ENCODE measurements at regions not wholly inside any gene's neighbourhood (a gene's known extent, or its start where the extent isn't known, plus 50 kb on each side); places are given as distances from the start of the nearest gene placed in this dataset.

DNA sequence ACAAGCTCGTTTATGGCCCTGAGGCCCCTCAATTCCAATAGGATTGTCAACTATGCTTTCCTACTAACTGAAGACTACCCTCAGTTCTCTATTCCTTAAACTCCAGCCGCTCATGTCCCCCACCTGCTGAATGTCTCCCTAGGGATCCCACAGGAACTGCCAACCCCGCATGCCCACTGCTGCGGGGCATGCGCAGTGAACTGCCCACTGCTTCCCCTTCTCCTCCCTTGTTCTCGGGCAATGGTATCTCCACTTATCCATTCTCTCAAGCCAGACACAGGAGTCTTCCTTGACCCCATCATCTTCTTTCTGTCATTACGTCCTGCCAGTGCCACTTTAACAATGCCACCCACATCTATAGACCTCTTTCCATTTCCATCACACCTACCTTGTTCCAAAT is 90.0 kb downstream of the FGF18 start:
- ATAC-seq, result no peak

DNA sequence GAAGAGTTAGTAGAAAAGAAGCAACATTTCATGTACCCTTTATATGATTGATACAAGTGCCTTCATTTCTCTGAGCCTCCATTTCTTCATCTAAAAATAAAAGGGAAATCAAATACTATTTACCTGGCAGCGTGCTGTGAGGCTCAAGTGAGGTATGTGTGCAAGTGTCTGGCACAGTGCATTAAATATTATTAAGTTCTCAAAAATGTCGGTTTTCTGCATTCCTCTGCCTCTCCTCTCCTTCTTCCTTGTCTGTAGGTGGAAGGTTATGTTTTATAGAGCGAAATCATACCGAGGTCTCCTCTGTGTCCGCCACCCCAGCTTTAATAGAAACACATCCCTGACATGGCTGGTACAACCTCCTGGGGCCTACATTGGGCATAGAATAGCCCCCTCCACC is 93.0 kb downstream of the FGF18 start:
- ATAC-seq, result no peak

DNA sequence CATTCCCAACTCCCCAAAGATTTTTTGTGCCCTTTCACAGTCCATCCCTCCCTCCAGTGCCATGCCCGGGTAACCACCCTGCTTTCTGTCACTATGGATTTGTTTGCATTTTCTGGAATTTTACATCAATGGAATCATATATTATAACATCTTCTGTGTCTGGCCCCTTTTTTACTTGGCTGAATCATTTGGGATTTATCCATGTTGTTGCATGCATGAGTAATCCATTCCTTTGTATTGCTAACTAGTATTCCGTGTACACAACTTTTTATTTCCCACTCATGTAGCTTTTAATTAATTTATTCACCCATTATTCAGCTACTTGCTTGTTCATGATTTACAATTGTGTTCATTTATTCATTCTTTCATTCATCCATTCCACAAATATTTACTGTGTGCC is 94.1 kb downstream of the FGF18 start:
- ATAC-seq, result no peak

DNA sequence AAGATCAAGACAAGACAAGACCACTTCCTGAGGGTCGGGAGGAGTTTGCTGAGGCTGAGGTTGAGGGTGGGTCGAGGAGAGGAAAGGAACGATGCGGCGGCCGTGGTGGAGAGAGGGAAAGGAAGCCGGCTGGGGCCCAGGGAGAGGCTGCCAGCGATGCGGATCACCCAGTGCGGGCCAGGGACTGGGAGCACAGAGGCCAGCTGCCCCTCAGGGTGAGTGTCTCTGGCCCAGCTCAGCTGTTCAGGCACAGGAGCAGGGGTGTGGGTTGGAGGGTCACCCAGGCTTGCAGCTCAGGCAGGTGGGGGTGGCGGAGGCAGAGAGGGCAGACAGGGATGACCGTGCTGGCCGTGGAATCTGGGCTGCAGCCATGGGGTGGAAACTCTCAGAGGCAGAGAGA is 99.5 kb downstream of the FGF18 start:
- ATAC-seq, result no peak

DNA sequence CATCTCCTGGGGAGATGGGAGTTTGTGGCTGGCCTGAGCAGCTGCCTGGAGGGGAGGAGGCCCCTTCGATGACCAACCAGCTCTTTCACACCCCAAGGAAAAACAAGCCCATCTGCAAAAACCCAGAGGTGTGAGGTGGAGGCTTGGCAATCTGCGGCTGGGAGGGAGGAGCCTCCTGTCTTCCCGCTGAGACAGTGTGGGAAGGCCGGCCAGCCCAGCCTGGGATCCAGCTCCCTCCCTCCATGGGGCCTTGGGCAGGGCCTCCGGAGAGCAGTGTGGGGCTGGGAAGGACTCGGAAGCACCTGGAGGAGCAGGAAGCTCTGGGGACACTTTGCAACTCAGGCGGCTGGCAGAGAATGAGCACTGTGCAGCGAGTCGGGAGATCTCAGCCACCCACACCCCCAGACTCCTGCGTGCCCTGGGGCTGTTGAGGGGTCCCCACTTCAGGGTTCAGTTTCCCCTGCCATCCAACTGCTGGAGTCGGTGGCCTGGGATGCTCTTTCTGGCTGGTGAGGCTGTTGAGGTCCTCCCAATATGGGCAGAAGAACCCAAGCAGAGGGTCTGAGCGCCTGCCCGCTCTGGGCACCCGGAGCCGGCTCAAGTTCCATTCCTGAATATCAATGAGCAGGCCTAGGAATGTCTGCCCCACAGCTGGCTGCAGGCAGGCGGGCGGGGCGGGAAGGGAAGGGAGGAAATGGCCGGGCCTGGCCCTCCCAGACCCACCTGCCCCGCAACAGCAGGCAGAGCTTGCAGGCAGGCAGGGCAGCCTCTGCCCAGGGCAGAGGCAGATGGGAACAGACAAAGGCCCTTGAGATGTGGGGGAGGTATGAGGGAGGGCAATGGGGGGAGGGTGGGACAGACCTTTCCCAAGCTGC is 101.1 kb downstream of the FGF18 start:
- ATAC-seq, result no peak

DNA sequence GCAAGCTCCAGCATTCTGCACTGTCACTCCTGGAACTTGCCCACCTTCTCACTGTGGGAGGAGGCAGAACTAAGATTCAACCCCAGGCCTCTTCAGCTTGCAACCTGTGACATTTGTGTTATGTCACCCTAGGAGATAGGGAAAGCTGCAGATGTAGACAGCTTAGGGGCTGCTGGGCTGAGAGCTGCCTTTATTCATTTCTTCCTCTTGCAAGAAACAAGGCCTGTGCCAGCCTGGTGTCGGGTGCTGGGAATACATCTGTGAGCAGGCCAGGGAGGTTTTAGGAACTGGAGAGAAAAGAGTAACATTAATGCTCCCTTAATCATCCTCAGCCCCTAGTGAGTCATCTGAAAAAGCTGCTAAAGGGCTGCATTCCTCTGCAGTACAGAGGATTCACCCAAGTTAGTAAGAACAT is 101.8 kb downstream of the FGF18 start:
- no peak for ATAC-seq

DNA sequence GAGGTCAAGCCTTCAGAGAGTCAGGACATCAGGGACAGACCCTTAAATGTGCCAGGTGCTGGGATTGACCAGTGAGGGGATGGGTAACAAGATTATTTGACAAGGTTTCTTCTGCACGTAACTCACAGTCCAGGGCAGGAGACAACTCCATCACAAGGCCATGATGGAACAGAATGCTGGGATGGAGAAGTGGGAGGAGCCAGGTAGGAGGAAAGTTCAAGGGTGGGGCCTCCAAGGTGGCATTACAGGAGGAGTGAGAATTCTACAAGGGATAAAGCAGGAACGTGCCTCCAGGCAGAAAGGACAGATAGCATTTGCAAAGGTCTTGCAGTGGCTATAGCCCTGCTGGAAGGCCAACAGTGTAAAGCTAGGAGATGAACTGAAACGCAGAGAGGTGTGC is 102.2 kb downstream of the FGF18 start:
- no peak for ATAC-seq

DNA sequence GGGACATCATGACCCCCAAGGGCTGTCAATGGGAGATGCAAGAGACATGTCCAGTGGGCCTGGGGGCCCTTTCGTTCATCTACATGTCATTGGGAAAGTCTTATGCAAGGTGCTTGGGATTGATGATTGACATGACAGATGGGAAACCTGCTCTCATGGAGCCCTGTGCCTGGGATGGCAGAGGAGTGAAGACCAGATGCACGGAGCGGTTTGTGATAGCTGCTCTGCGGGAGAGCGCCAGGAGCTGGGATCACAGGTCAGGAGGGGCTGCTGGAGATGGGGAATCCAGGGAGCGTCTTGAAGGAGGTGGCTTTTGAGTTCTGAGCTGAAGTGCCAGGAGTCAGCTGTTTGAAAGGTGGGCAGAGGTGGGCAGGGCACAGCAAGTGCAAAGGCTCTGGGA is 104.3 kb downstream of the FGF18 start:
- no peak for ATAC-seq

DNA sequence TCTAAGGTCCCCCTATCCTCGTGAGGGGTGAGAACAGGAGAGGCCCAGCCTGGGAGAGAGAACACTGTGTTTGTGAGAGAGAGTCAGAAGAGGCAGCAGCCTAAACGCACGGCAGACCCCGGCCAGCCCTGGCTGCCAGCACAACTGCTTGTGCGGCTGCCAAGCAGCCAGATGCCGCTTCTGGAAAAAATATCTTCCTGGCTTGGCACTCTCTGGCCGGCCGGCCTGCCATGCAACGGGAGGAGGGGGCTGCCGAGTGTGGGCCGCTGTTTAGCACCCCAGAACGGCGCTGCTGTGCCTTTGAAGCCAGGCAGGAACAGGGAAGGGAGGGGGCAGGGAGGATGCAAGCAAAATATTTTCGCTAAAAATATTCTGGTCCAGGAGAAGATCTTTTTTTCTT is 105.0 kb downstream of the FGF18 start:
- no peak for ATAC-seq

DNA sequence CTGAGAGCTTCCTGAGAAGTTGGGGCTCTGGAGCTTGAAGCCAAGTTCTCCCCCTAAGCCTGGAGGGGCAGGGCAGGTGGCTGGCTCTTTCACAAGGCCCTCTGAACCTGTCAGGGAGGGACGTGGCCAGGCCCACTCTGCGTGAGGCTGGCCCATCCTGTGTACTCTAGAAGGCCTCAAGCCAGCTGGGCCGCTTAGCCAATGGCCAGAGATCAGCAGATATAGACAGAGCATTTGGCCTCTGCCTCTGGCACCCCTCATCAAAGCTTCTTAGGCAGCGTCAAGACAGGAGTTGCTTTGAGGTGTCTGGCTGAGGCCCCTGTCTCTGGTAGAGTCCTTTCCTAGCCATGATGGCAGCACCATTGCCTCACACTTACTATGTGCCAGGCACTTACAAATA is 105.6 kb downstream of the FGF18 start:
- no peak for ATAC-seq

DNA sequence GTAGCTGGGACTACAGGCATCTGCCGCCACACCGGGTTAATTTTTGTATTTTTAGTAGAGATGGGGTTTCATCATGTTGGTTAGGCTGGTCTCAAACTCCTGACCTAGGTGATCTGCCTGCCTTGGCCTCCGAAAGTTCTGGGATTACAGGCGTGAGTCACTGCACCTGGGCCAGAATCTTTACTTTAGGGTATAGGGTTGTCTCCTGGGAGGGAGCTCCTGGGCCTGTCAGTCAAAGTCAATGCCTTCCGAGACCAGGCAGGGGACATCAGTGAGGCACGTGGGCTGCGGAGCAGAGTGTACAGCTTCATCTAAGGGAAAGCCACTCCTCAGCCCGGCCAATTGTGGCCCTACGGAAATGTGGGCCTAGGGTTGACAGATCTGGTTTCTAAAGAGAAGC is 108.6 kb downstream of the FGF18 start:
- ATAC-seq, result no peak

DNA sequence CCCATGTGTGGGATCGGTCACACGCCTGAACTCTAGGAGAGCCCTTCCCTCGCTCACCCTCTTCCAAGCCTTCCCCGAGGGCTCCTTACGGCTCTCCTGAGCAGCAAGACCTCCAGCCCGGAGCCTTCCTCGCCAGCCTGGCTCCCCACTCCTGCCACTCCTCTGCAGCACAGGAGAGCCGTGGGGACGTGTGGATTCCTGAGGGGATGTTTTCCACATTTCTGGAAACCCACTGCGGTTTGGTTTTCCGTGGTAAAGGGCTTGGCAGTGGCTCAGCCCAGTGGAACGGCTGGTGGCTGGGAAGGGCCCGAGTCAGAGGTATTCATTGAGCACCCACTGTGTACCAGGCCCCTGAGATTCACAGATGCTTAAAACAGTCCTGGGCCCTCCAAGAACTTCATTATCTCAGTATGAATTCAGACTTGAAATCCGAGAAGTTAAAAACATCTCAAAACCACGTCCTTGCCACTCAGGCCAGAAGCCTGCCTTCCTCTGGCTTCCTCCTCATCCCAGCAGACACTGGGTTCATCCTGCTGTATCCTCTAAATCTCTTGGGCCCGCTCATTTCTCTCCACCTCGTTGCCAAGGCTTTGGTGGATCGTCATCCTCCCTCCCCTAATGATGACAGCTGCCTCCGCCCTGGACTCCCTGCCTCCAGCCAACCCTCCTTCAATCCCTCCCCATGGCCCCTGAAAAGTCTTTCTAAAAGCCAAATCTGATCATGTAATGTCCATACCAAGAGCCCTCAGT is 109.6 kb downstream of the FGF18 start:
- ATAC-seq, result no peak

DNA sequence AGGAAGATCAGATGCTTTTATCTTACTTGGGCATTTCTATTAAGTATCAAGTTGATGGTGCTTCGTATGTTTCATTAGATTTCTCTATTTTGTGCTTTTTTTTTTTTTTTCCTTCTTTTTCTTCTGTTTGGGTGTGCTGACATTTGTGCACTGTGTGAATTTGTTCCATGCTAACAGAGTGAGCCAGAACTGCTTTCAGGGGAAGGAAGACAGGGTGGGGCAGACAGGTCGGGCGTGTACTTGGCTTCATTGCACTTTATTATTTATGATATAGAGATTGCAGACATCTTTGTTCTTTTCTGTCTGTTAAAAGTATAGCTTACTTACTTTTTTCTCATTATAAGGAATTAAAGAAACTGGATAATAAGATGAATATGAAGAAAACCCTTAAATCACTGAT is 112.2 kb downstream of the FGF18 start:
- no peak for ATAC-seq

DNA sequence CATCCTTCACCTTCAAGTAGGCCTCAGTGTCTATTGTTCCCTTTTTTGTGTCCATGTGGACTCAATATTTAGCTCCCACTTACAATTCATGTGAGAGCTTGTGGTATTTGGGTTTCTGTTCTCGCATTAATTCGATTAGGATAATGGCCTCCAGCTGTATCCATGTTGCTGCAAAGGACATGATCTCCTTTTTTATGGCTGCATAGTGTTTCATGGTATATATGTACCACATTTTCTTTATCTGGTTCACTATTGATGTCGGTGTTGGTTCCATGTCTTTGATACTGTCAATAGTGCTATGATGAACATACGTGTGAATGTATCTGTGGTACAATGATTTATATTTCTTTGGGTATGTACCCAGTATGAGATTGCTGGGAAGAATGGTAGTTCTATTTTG is 113.7 kb downstream of the FGF18 start:
- no peak for ATAC-seq

DNA sequence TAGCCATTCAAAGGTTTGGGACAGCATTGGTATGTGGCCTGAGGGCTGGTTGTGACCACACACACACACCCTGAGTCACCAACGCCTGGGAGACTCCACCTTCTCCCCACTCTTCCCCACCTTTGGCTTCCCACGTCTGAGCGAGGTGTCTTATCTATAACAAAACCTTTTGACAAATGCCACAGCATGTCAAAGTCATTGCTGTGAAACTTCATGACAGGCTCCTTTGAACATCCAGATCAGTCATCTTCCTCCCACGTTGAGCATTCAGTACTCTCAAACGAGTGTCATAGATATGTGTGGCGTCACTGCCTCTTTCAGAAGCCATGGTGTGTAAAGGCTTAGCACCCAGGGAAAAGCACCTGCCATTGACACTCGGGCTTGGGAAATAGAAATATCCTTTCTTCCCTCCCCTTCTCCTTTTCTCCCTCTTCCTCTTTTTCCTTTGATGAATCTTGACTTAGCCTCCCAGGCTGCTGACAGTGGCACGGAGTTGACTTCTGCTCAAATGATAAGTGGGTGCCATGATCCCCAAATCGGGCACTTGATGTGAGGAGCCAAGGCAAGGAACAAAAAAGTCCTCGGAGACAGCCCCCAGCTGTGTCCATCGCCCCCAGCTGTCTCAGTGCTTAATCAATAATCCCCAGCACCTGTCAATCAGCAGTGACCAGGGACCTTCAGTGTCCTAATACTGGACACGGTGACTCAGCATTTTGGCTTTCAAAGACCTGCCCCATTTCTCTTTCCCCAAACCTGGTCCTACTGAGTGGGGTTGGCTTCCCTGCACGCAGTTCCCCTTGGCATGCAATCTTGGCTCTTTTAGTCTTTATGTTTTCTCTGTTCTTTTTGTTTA is 114.8 kb downstream of the FGF18 start:
- ATAC-seq, result no peak

DNA sequence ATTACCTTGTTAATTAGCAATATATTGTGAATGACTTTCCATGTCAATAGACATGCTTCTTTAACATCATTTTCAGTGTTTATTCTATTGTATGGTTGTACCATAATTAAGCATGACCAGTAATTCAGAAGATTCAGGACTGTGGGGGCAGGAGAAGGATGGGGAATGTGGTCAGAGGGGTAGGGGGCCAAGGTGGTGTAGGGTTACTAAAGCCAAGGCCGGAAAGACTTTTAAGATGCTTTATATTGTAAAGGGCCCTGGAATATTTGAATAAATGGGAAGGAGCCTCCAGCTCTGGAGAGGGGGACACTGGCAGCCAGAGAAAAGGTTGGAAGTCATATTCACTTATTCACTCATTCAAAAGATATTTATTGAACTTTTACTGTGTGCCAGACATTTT is 115.7 kb downstream of the FGF18 start:
- ATAC-seq, result no peak

DNA sequence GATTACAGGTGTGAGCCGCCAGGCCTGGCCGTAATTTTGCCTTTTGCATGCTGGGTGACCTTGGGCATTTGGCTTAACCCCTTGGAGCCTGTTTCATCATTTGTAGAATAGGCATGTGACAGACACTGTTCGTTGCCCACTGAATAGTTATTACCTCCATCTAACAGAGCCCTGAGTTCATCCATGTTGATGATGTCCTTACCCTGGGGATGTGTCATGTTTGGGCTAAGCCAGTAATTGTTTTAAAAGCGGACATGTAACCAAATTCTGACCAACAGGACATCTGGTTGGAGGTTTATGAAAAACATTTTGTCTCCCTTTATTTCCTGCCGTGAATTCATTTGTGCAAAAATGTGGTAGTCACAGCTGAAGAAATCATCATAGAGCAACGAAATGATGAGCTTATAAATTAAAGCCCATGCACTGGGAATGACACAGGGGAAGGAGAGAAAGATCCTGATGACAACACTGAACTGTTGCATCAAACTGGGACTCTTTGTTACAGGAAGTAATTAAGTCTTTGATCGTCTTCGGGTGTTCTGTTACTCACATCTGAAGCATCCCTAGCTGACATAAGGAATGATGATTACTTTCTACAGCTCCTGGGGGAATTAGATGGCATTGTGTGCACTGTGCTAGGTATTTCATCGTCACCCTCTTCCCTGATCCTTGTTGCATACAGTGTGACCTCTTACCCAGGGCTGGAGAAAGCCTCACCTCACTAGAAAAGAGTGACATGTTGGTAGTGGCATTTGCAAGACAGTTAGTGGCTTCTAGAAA is 117.8 kb downstream of the FGF18 start:
- no peak for ATAC-seq

DNA sequence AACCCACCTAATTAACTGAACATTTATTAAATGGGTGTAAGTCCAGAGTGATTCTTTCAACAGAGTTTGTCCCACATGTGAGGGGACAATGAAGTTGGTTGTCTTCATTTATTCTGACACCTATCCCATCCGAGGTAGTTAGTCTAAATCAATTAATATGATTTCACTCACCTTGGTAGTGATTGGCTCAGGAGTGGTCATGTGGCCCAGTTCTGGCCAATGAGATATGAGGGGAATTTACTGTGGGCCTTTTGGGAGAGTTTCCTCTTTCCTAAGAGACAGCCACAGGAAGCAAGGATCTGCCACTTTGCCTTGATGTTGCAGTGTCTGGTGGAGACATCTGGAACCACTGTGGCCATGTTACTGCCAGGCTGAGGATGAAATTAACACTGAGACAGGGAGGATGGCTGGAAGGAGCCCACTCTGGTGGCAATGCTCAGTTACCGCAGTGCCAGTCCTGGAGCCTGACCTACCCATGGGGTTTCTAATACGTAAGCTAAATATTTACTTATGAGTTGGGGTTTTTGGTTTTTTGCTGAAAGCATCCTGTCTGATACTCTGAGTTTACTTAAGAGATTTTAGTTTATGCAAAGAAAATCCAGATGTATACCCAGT is 118.6 kb downstream of the FGF18 start:
- ATAC-seq, result no peak

DNA sequence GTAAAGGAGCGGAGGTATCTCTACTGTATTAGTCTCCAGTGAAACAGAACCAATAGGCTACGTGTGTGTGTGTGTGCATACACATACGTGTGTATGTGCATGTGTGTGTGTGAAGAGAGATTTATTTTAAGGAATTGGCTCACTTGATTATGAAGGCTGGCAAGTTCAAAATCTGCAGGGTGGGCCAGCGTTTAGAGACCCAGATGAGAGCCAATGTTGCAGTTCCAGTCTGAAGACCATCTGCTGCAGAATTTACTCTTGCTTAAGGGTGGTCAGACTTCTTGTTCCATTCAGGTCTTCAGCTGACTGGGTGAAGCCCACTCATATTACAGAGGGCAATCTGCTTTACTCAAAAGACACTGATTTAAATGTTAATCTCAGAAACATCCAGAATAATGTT is 119.2 kb downstream of the FGF18 start:
- ATAC-seq, result no peak

DNA sequence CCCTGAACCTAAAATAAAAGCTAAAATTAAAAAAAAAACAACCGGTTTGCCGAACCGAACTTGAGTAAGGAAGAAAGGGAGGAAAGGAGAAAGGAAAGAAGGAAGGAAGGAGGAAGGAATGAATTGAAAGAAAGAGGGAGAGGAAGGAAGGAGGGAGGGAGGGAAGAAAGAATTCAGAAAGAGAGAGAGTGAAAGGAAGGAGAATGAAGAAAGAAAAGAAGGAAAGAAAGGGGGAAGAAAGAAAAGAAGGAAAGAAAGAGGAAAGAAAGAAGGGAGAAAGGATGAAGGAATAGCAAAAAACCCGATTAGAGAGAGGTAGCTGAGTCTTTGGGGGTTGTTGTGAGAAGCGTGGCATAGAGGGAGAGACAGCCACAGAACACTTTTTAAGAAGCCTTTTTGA is 121.4 kb downstream of the FGF18 start:
- ATAC-seq, result no peak

DNA sequence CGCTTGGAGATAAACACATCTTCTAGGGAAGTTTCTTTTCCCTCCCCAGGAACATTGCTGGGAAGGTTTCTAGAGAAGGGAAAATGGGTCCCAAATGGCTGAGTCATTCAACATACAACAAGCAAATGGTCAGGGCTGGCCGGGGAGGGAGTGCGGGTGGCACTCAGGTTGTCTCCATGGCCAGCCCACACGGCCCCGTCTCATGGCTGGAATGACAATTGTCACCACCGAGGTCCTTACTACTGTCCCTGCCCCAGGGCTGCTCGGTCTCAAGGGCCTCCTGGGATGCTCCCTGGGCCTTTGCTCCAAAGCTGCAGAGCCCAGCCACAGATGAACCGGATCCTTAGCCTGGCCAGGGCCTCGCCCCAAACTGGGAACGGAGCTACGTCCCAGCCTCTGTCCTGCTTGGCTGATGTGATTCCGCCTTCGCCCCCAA is 121.9 kb downstream of the FGF18 start:
- ATAC-seq, result no peak

DNA sequence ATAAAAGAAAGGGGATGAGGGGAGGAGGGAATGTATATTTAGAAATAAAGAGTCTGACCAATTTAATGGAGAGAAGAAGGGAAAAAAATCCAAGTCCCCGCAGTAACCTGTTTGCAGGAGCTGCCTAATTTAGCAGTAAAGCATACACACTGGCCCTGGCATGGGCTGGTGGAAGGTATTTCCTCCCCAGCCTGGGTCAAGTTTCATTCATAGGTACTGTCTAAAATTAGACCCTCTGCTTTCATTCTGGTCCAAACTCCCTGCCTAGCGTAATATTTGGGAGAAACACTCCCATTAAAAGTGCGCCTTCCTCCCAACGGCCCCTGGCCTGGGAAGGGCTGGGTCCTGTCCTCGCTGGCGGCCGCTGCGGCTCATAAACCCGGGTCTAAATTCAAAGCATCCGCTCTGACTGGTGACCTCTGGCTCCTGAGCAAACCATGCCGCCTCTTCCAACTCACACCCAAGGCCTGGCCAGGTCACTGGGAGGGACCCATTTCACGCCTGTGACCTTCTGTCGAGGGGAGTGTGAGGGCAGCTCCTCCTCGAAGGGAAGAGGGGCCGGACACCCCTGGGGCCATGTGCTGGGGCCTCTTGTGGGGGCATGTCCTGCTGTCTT is 123.2 kb downstream of the FGF18 start:
- no peak for ATAC-seq

Data from activated CD4-positive, CD25-positive, alpha-beta regulatory T cell treated with anti-CD3 and anti-CD28 coated beads, Interleukin-2, amount 50 U/mL, for 24 hours (primary cell).